Muscle layer of duodenum (tissue), 2 donors: ENCODE measurements at regions not wholly inside any gene's neighbourhood (a gene's known extent, or its start where the extent isn't known, plus 50 kb on each side); places are given as distances from the start of the nearest gene placed in this dataset.

Source experiments
- H3K27ac ChIP-seq: one replicate; pipeline ENCODE4 v1.7.0; 2013; ENCODE audit warnings: mild to moderate bottlenecking, low read length
- H3K27me3 ChIP-seq: one replicate; pipeline ENCODE4 v1.7.0; 2013; ENCODE audit warnings: low read depth, mild to moderate bottlenecking, control low read depth, low read length
- H3K36me3 ChIP-seq, 2 donors: one replicate each; pipeline ENCODE4 v1.7.0; 2013; ENCODE audit warnings: low read length in 2 of 2, control low read depth in 1 of 2, mild to moderate bottlenecking in 1 of 2; ENCODE audit not compliant: insufficient read depth in 2 of 2, control insufficient read depth in 1 of 2
- H3K4me1 ChIP-seq, 2 donors: one replicate each; pipeline ENCODE4 v1.7.0; 2013; ENCODE audit warnings: low read length in 2 of 2, mild to moderate bottlenecking in 2 of 2, control low read depth in 1 of 2, moderate library complexity in 1 of 2; ENCODE audit not compliant: insufficient read depth in 2 of 2, control insufficient read depth in 1 of 2
- H3K4me3 ChIP-seq, 2 donors: one replicate each; pipeline ENCODE4 v1.7.0; 2013; ENCODE audit warnings: low read length in 2 of 2, low read depth in 1 of 2, mild to moderate bottlenecking in 1 of 2
- H3K9me3 ChIP-seq, 2 donors: one replicate each; pipeline ENCODE4 v1.7.0; 2013; ENCODE audit warnings: low read length in 2 of 2, control low read depth in 1 of 2, mild to moderate bottlenecking in 1 of 2; ENCODE audit not compliant: control insufficient read depth in 1 of 2
- donor health status: healthy.

- no peaks in the 10 kb centered on the region for H3K4me1 ChIP-seq
- no peak overlapping the region for H3K4me3 ChIP-seq
- no peaks in the 10 kb centered on the region for H3K9me3 ChIP-seq
- H3K27me3 ChIP-seq: no peaks in the 10 kb centered on the region
- no peaks in the 10 kb centered on the region for H3K36me3 ChIP-seq
- no peak overlapping the region for H3K27ac ChIP-seq
Observed at GRCh38 chr3:64387688-64388087, 162.4 kb upstream of the PRICKLE2 start.

- no peak overlapping the region for H3K27ac ChIP-seq
- no peak overlapping the region for H3K4me3 ChIP-seq
- no peaks in the 10 kb centered on the region for H3K27me3 ChIP-seq
- H3K9me3 ChIP-seq: no peaks in the 10 kb centered on the region
- no peaks in the 10 kb centered on the region for H3K36me3 ChIP-seq
- H3K4me1 ChIP-seq: no peaks in the 10 kb centered on the region
Observed at GRCh38 chr3:64385277-64385676, 160.0 kb upstream of the PRICKLE2 start.

- Histone ChIP-seq H3K9me3 (no peaks in the 10 kb centered on the region), H3K4me3 (no peak overlapping the region), H3K27me3 (no peaks in the 10 kb centered on the region), H3K27ac (no peak overlapping the region), H3K36me3 (no peaks in the 10 kb centered on the region), H3K4me1 (no peaks in the 10 kb centered on the region)
Observed at GRCh38 chr3:64384561-64384960, 159.3 kb upstream of the PRICKLE2 start.

- Histone ChIP-seq H3K9me3 (no peaks in the 10 kb centered on the region), H3K36me3 (no peaks in the 10 kb centered on the region), H3K27me3 (no peaks in the 10 kb centered on the region), H3K27ac (no peak overlapping the region), H3K4me1 (no peaks in the 10 kb centered on the region), H3K4me3 (no peak overlapping the region)
Observed at GRCh38 chr3:64382153-64382552, 156.9 kb upstream of the PRICKLE2 start.

GRCh38 chr3:64381367-64381766 lies 156.1 kb upstream of the PRICKLE2 start:
- Histone ChIP-seq H3K27me3 (no peaks in the 10 kb centered on the region), H3K27ac (no peak overlapping the region)

GRCh38 chr3:64380546-64380945 lies 155.3 kb upstream of the PRICKLE2 start:
- H3K36me3 ChIP-seq: no peaks in the 10 kb centered on the region
- no peak overlapping the region for H3K27ac ChIP-seq
- peaks cover 0 to 4% of the 10 kb centered on the region in 2 donors for H3K9me3 ChIP-seq
- no peaks in the 10 kb centered on the region for H3K4me1 ChIP-seq
- no peak overlapping the region for H3K4me3 ChIP-seq
- H3K27me3 ChIP-seq: no peaks in the 10 kb centered on the region

More at GRCh38 chr3:64381367-64381766, 156.1 kb upstream of the PRICKLE2 start:
- Histone ChIP-seq H3K36me3 (no peaks in the 10 kb centered on the region), H3K4me1 (no peaks in the 10 kb centered on the region), H3K9me3 (no peaks in the 10 kb centered on the region), H3K4me3 (no peak overlapping the region)

GRCh38 chr3:64379221-64379620 lies 154.0 kb upstream of the PRICKLE2 start:
- Histone ChIP-seq H3K27ac (no peak overlapping the region), H3K9me3 (peaks cover 0 to 4% of the 10 kb centered on the region in 2 donors), H3K4me1 (no peaks in the 10 kb centered on the region), H3K27me3 (no peaks in the 10 kb centered on the region), H3K36me3 (no peaks in the 10 kb centered on the region), H3K4me3 (peak overlapping the region in 1 of 2 donors; percentile 22)

- Histone ChIP-seq H3K4me1 (no peaks in the 10 kb centered on the region), H3K9me3 (peaks cover 0 to 4% of the 10 kb centered on the region in 2 donors), H3K36me3 (no peaks in the 10 kb centered on the region), H3K4me3 (no peak overlapping the region), H3K27ac (no peak overlapping the region), H3K27me3 (no peaks in the 10 kb centered on the region)
Observed at GRCh38 chr3:64377942-64378341, 152.7 kb upstream of the PRICKLE2 start.

GRCh38 chr3:64375737-64376136 lies 150.5 kb upstream of the PRICKLE2 start:
- Histone ChIP-seq H3K9me3 (peaks cover 0 to 4% of the 10 kb centered on the region in 2 donors), H3K27ac (no peak overlapping the region), H3K27me3 (no peaks in the 10 kb centered on the region), H3K36me3 (no peaks in the 10 kb centered on the region), H3K4me1 (no peaks in the 10 kb centered on the region), H3K4me3 (no peak overlapping the region)

- Histone ChIP-seq H3K36me3 (no peaks in the 10 kb centered on the region), H3K9me3 (no peaks in the 10 kb centered on the region), H3K27ac (no peak overlapping the region), H3K4me1 (no peaks in the 10 kb centered on the region), H3K27me3 (no peaks in the 10 kb centered on the region), H3K4me3 (no peak overlapping the region)
Observed at GRCh38 chr3:64369390-64369789, 144.1 kb upstream of the PRICKLE2 start.

GRCh38 chr3:64368257-64369020 lies 143.2 kb upstream of the PRICKLE2 start:
- Histone ChIP-seq H3K27me3 (no peaks in the 10 kb centered on the region), H3K36me3 (no peaks in the 10 kb centered on the region), H3K27ac (no peak overlapping the region), H3K4me3 (no peak overlapping the region), H3K9me3 (no peaks in the 10 kb centered on the region), H3K4me1 (no peaks in the 10 kb centered on the region)

GRCh38 chr3:64365877-64366276 lies 140.6 kb upstream of the PRICKLE2 start:
- H3K36me3 ChIP-seq: no peaks in the 10 kb centered on the region
- H3K4me1 ChIP-seq: no peaks in the 10 kb centered on the region
- no peak overlapping the region for H3K27ac ChIP-seq
- no peaks in the 10 kb centered on the region for H3K27me3 ChIP-seq
- no peak overlapping the region for H3K4me3 ChIP-seq
- H3K9me3 ChIP-seq: no peaks in the 10 kb centered on the region
